Islet of Langerhans (tissue), 1 donor: ENCODE measurements at regions not wholly inside any gene's neighbourhood (a gene's known extent, or its start where the extent isn't known, plus 50 kb on each side); places are given as distances from the start of the nearest gene placed in this dataset.

Source experiments
- FAIRE-seq: peaks from one replicate; lab custom pipeline; 2011; peaks lifted over from hg19 to GRCh38; lab: Jason Lieb, UNC

DNA sequence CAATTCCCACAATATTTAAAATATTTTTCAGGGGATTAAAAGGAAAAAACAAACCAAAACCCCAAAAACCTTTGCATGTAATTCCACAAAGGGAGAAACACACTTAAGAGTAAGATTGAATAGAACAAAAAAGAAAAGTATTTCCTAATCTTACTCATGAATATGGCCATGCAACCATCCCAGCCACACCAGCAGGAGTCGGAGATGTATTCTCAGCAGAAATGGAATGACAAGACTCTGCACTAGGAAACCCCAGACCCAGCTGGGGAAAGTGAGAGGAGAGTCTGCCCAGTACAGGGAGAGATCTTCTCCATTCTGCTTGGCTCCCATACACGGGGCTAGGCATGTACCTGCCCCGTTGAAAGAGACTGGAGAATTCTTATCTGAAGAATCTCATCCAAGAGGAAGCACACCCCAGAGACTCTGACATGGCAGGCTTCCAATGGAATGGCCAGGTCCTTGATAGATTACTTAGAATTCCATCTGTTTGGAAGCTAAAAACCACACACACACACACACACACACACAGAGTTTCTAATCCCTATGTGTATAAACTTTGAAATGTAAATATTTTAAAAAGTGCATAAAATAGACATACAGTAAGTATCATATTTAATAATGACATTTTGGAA lies 118.8 kb downstream of the GADD45G start:
- FAIRE-seq = no peak

DNA sequence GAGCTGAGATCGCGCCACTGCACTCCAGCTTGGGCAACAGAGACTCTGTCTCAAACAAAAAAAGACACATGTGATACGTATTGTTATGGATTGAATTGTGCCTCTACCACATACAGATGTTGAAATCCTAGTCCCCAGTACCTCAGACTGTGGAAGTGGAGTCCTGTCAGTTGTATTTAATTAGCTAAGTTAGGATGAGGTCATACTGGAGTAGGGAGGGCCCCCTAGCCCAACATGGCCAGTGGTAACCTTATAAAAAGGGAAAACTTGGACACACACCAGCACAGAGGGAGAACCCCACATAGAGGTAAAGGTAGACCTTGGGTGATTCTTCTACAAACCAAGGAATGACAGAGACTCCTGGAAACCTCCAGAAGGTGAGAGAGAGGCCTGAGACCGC lies 119.8 kb downstream of the GADD45G start:
- no peak for FAIRE-seq

DNA sequence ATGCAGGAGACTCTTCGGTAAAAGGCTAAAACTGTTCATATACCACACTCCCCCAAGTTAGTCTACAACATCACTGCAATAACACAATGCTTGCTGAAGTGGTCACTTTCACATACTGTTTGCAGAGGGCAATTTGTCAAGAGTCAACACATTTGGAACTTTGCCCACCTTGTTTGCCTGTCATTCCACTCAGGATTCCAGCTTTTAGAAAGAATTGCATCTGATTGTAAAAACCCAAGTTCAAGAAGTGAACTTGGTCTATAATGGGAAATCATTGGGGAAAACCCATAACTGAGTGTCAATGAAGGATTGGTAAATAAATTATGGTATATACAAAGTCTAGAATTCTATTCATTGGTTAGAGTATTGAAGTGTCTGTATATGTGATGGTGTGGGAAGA lies 120.5 kb downstream of the GADD45G start:
- no peak for FAIRE-seq

DNA sequence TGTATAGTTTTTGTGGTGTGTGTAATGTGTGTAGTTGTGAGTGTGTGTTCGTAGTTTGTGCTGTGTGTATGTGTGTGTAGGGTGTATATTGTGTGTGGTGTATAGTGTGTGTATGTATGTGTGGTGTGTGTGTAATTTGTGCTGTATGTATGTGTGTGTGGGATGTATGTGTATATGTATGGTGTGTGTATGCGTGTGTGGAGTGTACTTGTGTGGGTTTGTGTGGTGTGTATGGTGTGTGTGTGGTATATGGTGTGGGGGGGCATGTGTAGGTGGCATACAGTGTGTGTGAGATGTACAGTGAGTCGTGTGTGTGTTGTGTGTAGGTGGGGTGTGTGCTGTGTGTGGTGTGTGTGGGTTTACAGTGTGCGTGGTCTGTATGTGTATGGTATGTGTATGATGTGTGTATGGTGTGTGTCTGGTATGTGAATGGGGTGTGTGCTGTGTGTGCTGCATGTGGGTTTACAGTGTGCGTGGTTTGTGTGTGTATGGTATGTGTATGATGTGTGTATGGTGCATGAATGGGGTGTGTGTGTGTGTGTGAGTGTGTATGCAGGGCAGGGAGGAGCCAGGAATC lies 125.2 kb downstream of the GADD45G start:
- no peak for FAIRE-seq

DNA sequence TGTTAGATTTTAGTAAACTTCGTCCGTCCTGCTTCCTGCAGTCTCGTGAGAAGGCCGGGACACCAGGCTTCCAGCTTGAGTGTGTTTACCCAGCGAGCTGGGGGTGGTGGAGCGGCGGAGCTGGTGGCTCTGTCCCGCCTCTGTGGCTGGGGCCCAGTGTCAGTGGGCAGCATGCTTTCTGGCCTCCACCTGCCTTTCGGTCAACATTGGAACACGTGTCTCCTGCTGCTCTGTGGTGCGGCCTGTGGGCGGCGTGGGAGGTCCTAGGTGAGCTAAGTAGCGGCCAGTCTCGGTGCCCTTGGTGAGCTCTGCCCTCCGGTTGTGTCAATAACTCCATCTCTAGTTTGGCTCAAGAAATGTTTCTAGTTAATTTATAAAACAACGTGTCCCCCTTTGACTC lies 125.9 kb downstream of the GADD45G start:
- no peak for FAIRE-seq

DNA sequence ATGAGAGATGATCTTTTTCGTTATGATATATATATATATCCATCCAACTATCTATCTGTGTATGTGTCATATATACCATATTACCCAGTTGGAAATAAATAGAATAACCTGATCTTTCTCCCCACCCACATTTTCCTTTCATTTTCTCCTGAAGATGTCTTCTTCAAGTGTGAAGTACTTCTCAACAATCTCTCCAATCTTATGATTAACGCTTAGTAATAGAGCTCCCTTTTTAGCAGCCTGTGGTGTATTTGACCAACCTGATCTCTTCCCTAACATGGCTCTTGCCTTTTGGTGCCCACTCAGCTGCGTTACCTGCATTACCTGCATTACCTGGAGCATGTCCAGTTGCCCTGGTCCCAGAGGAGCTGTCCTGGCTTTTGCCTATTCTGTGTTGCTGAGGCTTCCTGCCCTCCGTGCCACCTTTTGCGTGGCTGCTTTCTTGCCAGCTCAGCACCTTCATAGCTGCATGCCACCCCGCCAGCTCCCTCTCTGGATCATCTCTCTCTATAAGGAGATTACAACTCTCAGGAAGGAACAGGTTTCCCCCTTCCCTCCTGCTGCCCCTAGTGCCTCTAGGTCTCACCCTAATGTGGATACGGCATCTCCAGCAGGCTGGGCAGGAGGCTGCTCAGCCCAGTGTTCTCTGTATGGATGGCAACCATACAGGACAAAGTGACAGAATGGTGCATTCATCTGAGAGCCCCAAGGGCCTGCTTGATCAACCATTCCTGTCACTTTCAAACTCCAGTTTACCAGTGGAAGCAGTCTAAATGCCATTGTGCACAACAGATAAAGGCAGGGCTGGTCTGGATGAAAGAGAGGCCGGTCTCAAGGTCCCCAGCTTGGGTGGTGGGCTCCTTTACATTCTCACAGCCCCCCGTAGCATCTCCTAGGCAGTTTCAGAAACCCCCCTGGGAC lies 126.7 kb downstream of the GADD45G start:
- no peak for FAIRE-seq

DNA sequence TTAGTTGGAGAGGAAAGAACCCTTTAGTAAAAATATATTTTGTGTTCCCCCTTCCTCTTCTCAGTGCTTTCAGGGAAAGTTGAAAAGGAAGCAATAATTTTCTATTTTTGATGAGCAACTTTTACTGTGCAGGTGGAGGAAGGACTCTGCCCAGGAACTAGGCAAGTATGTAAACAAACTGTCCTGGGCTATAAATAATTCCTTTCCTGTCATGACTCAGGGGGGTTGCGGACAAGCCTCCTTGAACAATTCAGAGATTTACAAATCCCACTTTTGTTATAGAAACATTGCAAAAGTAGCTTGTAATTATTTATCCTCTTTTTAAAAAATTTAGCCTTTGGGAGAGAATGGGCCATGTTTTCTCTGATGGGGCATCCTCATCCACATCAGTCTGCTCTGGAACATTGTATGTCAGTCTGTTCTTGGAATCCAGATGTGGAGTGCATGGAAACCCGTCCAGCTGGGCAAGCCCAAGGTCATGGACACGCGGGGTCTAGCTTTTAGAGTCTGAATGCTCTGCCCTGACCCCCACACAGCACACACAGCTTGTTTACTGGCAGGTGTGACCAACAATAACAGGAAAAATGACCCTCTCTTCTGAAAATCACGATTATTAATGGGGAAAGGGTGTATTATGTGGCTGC lies 127.6 kb downstream of the GADD45G start:
- no peak for FAIRE-seq

DNA sequence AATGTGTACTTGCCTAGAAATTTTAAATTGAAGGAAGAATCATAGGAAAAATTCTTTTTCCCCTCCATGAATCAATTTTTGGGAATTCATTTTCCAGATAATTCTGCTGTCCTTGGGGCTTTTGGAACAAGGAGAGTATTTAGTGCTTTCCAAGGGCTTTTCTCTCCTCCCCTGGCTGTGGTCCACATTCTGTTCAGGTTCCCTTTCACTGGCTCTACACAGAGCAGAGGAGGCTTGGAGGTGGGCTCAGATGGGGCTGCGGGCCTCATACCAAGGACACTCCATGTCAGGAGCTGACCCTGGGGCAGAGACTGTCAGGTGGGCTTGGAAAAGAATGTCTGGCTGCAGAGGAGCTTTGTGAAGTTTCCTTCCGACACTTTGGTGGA lies 128.1 kb downstream of the GADD45G start:
- FAIRE-seq = no peak

DNA sequence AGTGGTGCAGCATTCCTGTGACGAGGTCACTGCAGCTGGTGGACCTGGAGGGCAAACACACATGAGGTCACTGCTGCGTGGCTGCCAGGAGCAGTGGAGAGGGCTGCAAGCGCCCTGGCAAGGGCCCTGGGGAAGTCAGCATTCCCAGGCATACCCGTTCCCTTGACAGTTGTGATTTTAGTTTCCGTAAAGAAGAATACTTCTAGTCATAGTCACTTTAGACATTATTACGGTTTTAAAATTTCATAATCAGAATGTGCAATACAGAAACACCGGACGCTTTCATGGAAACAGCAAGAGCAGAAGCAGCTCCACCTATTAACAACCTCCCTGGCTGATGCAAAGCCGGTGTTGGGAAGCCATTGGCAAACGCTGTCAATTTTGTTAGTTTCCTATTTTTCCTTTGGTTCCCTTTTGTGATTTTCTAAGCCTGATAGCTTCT lies 129.8 kb downstream of the GADD45G start:
- FAIRE-seq = no peak

DNA sequence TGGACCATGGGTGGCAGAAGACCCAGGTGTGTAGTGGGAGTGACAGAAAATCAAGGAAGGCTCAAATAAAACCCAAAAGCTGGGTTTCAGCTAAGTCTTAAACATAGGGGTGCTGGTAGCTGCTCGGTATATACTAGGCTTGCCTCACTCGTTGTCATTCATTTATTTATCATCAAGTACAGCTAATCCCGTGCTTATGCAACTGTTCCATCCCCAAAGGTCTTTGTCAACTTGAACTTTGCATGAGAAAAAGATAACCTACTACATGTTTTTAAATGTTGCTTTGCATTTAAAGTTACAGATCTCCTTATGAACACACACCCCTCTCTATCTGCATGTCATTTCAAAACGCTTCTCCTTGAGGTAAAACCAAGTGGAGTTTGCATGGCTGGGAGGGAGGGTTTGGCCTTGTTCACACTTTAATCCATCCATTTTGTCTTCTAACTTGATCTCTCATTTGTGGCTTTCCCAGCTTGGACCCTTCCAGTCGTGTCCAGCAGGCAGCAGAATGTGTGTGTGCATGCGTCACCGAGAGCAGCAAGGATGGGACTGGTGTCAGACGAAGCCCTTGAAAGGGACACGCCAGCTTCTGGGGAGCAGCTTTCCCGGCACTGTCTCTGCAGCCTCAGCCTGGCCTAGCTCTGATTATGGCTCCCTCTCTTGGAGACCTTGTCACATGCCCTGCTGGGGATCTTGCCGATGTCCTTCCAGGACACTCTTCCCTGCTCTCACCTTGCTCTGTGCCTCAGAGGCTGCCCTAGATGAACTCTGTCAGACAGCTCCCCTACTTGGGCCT lies 133.5 kb downstream of the GADD45G start:
- no peak for FAIRE-seq

DNA sequence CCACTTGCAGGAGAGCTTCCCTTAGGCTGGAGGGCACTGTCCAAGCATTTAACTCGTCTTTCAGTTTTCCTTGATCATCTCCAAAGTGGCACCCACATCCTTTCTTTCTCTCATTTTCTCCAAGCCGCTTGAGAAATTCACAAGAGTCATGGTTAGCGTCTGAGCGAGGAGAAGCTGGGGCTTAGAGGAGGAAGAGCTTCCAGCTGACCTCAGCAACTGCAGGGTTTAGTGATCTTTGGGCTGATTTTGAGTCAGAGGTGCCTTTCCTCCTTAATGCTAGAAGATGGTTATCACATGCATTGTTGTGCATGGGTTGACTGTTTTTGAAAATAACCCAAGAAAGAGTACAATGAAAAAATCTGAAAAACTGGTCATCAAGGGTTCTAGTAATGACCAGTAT lies 134.7 kb downstream of the GADD45G start:
- no peak for FAIRE-seq

DNA sequence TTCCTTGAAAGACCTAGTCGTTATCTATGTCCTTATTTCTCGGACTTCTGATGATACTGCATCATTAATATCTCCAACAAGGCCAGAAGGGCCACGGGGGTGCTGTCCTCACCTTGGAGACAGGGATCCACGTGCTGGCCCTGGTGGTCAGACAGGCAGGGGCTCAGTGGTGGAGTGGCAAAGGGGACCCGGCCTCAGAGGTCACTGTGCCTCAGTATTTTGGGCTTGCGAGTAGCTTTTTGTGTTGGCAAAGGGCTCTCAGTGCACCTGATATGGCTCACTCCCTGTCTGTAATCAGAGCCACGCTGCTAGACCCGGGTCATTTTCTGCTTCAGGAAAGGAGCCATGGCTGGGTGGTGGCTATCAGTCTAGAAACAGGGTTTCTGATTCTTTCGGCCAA lies 135.1 kb downstream of the GADD45G start:
- FAIRE-seq = no peak

DNA sequence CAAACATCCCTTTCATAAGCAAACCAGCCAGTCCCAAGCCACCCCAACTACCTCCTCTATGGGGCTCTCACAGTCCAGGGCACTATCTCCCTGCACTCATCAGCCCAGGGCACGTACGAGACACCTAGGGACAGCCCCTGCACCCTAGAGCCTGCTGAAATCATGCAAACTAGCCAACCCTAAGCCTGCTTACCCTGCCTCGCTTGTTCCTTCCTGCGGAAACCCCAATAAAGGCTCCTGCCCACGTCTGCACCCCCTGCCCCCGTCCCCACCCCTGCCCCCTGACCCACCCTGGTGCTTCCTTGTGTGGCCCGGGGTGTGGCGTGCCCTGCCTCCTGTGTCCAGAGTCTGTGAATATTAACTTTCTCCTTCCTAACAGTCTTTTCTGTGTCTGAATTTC lies 135.9 kb downstream of the GADD45G start:
- FAIRE-seq = no peak

DNA sequence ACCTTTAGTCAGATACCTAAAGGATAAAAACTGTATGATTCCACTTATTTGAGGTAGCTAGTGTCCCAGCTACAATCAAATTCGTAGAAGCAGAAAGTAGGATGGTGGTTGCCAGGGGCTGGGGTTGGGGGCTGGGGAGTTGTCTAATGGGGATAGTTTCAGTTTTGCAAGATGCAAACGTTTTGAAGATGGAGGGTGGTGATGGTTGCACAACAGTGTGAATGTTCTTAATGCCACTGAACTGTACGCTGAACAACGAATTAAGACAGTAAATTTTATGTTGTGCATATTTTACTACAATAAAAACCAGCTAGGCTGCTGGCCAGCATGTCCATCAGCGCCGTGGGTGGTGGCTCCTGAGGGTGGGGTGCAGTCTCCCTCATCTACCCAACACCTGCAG lies 137.8 kb downstream of the GADD45G start:
- FAIRE-seq = no peak

DNA sequence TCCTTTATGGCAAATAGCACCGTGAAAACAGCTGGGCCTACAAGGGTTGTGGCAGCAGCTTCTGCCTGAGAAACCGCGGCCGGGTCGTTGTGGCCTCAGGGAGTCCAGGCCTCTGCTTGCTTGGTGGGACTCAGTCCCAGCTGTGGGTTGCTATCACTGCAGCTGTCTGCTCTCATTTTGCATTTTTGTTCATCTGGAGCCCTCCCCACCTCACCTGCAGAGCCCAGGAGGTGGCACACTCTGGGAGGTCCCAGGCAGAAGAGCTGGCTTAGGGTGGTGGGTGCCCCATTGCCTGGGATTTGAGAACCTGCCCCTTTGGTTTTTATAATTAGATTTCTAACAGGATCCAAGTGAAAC lies 138.4 kb downstream of the GADD45G start:
- FAIRE-seq = no peak

DNA sequence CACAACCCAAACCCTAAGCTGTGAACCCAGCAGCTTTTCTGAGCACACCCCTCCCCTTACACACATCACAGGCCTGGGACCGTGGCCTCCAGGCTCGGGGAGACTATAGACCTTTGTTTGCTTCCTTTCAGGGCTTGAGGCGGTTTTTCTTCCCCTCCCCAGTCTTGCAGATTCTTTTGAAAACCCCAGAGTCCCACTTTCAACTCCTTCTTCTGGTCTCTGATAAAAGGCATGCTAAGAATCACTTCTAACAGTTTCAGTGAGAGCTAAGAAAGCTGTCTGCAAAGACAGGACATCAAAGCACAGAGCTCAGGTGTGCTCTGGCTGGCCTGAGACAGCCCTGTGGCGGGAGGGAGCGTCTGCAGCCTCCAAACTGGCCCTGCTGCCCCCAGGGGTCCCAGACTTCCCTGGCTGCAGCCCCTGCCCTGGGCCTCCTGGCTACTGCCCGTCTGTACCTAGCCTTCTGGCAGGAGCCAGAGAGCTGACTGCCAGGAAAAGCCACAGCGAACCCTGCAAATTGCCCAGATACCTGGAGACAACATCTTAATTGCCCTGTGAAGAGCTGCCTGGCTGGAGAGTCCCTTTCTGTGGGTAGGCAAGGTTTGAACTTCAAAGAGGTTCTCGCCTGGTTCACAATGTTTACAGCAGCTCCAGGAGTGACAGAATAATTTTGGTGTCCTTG lies 138.9 kb downstream of the GADD45G start:
- no peak for FAIRE-seq

DNA sequence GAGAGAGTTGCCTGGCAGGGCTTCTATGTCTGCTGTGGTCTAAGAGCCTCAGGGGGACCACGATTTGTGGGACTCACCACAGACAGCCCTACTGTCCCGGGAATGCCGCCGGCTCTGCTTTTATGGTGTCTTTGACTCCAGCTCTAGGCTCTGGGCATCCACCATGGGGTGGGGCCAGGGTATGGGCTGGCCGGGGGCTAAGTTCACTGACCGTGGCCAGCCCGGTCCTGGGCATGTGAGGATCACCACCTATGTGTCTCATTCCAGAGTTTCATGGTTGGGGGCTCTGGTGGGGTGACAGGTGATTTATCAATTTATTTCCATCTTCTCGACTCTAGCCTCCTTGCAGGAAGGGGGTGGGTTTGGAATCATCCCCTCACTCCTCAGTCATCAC lies 139.4 kb downstream of the GADD45G start:
- no peak for FAIRE-seq

DNA sequence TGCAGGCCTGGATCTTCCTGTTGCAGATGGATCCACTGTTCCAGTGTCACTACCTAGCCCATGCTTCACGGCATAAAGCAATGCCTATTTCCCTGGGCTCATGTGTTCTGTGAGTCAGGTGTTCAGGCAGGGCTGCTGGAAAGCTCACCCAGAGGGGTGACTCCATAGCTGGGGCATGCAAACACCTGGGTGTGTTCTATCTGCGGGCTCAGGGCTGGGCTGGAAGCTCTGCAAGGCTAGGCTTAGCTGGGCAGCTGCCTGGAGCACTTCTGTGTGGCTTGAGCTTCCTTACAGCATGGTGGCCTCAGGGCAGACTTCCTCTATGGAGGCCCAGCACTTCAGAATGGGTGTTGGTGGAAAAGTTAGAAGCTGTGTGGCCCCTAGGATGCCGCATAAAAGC lies 139.9 kb downstream of the GADD45G start:
- no peak for FAIRE-seq

DNA sequence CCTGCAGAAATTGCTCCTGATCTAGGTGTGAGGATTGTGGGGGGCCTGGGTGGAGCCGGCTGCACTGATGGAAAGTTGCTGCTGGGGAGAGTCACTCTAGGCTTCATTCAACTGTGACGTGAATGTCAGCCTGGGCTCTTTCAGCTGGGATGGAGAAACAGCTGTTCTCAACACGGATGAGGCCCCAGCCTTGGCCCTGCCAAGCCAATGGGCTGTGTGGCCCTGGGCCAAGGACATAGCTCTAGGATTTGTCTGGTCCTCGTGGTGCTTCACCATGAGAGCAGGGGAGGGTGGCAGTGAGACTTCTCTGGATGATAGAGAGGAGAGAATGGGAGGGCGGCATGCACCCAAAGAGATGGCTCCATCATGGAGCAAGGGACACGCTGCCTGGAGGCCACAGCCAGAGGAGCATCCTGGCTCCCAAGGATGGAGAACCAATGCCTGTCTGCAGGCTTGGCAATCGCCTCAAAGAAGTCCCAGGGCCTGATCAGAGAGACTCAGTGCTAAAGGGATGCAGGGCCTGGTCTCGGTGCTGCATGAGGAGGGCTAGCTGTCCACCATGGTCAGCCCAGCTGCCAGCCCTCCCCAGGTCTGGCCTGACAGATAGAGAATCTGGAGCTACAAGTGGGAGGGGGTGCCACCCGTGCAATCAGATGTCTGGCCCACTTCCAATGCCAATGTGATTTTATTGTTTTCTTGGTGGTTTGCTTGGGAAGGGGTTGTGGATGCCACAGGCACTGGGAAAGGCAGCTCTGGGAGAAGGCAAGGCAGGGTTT lies 141.0 kb downstream of the GADD45G start:
- no peak for FAIRE-seq

DNA sequence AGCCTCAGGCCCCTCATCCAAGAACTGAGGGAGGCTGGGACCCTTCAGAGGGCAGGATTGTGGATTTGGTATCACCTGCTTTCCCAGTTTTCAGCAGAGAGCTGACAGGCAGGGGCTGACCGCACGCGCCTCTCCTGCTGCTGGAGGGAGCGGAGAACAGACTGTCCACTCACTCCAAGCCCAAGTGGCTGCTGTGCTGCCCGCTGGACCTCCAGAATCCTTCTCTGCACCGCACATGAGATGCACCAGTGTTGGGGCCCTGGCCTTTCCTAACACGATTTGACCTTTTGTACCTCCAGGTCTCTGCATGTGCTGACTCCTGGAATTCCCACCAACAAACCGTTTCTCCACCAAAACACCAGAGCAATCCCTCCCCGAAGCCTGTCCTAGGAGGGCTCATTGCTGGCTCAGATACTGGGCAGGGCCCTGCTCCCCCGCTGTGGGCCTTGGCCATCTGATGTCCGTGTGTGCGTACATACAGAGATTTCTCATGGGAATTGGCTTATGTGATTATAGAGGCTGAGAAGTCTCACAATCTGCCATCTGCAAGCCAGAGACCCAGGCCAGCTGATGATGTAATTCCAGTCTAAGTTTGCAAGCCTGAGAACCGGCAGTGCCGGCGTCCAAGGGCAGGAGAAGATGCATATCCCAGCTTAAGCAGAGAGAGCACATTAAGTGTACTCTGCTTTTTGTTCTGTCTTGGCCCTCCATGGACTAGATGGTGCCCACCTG lies 141.7 kb downstream of the GADD45G start:
- no peak for FAIRE-seq
